ENCODE measurements at regions not wholly inside any gene's neighbourhood (a gene's known extent, or its start where the extent isn't known, plus 50 kb on each side); places are given as distances from the start of the nearest gene placed in this dataset.

- no peak for DNase-seq (ENCODE audit: low read depth in 1 of 2, low spot score in 1 of 2)
- no peaks in the 10 kb centered on the region for H3K36me3 ChIP-seq
- no peaks in the 10 kb centered on the region for H3K4me1 ChIP-seq (ENCODE audit: low read depth)
- no peaks in the 10 kb centered on the region for H3K9me3 ChIP-seq (ENCODE audit: low read depth)
- no peak for TF ChIP-seq CTCF (IDR thresholded peaks at IDR 0.05; ENCODE audit: low read depth, low read length)
- no peak overlapping the region for H3K27ac ChIP-seq
- H3K27me3 ChIP-seq: no peaks in the 10 kb centered on the region
- H3K4me3 ChIP-seq: no peak overlapping the region
Observed at GRCh38 chr2:172658945-172659344, 76.7 kb upstream of the RAPGEF4 start.

- Histone ChIP-seq H3K4me1 (ENCODE audit: low read depth) (no peaks in the 10 kb centered on the region), H3K4me3 (no peak overlapping the region), H3K36me3 (no peaks in the 10 kb centered on the region), H3K9me3 (ENCODE audit: low read depth) (no peaks in the 10 kb centered on the region), H3K27me3 (no peaks in the 10 kb centered on the region), H3K27ac (no peak overlapping the region)
- no peak for TF ChIP-seq CTCF (IDR thresholded peaks at IDR 0.05; ENCODE audit: low read depth, low read length)
- no peak for DNase-seq (ENCODE audit: low read depth in 1 of 2, low spot score in 1 of 2)
Observed at GRCh38 chr2:172662099-172662498, 73.5 kb upstream of the RAPGEF4 start.

- no peaks in the 10 kb centered on the region for H3K4me1 ChIP-seq (ENCODE audit: low read depth)
- no peak overlapping the region for H3K4me3 ChIP-seq
- H3K27me3 ChIP-seq: no peaks in the 10 kb centered on the region
- no peaks in the 10 kb centered on the region for H3K36me3 ChIP-seq
- H3K9me3 ChIP-seq (ENCODE audit: low read depth): no peaks in the 10 kb centered on the region
- no peak for TF ChIP-seq CTCF (IDR thresholded peaks at IDR 0.05; ENCODE audit: low read depth, low read length)
- H3K27ac ChIP-seq: no peak overlapping the region
- no peak for DNase-seq (ENCODE audit: low read depth in 1 of 2, low spot score in 1 of 2)
Observed at GRCh38 chr2:172664766-172665165, 70.9 kb upstream of the RAPGEF4 start.

GRCh38 chr2:172667581-172668325 lies 67.9 kb upstream of the RAPGEF4 start:
- Histone ChIP-seq H3K27ac (no peak overlapping the region), H3K9me3 (ENCODE audit: low read depth) (no peaks in the 10 kb centered on the region), H3K36me3 (no peaks in the 10 kb centered on the region), H3K4me3 (no peak overlapping the region), H3K4me1 (ENCODE audit: low read depth) (peaks cover 18% of the 10 kb centered on the region), H3K27me3 (no peaks in the 10 kb centered on the region)
- no peak for TF ChIP-seq CTCF (IDR thresholded peaks at IDR 0.05; ENCODE audit: low read depth, low read length)
- no peak for DNase-seq (ENCODE audit: low read depth in 1 of 2, low spot score in 1 of 2)

GRCh38 chr2:172671501-172671900 lies 64.1 kb upstream of the RAPGEF4 start:
- peaks cover 18% of the 10 kb centered on the region for H3K4me1 ChIP-seq (ENCODE audit: low read depth)
- H3K36me3 ChIP-seq: no peaks in the 10 kb centered on the region
- TF ChIP-seq CTCF (IDR thresholded peaks at IDR 0.05; ENCODE audit: low read depth, low read length): no peak
- H3K27ac ChIP-seq: no peak overlapping the region
- H3K27me3 ChIP-seq: no peaks in the 10 kb centered on the region
- no peak overlapping the region for H3K4me3 ChIP-seq
- no peaks in the 10 kb centered on the region for H3K9me3 ChIP-seq (ENCODE audit: low read depth)
- DNase-seq (ENCODE audit: low read depth in 1 of 2, low spot score in 1 of 2): no peak

Measured in cardiac muscle cell (in vitro differentiated cells and primary cell).